Adrenal gland (tissue), 9 donors: ENCODE measurements at regions not wholly inside any gene's neighbourhood (a gene's known extent, or its start where the extent isn't known, plus 50 kb on each side); places are given as distances from the start of the nearest gene placed in this dataset.
A peak's percentile ranks its signal among the peaks of the same experiment; 100 is the strongest.

Source experiments
- DNase-seq, 7 donors: peaks; one replicate each; pipeline ENCODE4 v3.0.0-alpha.2; 2019 to 2020
- H3K27ac ChIP-seq, 5 donors: fragments of 200-600 bp; sonication (generic) in 4 of 5; 1 replicate in 3 of 5; 2 replicates in 2 of 5; pipeline versions ENCODE4 v1.5.1 to v1.8.0; 2016 to 2020; ENCODE audit warnings: mild to moderate bottlenecking in 1 of 5
- H3K27me3 ChIP-seq: fragments of 200-600 bp; 2 replicates; pipeline ENCODE4 v1.8.0; 2021
- H3K36me3 ChIP-seq, 2 donors: fragments of 200-600 bp; replicated peaks in 1 of 2; 1 replicate in 1 of 2; 2 replicates in 1 of 2; pipeline versions ENCODE4 v1.5.1 to v1.8.0; 2018 to 2022
- H3K4me1 ChIP-seq, 2 donors: fragments of 200-600 bp; replicated peaks in 1 of 2; 1 replicate in 1 of 2; 2 replicates in 1 of 2; pipeline versions ENCODE4 v1.5.1 to v1.8.0; 2018 to 2021
- H3K4me3 ChIP-seq, 4 donors: fragments of 200-600 bp; sonication (generic) in 3 of 4; one replicate each; pipeline ENCODE4 v1.5.1; 2016 to 2018
- H3K9me3 ChIP-seq, 3 donors: fragments of 200-600 bp; sonication (generic) in 1 of 3; replicated peaks in 1 of 3; 1 replicate in 2 of 3; 2 replicates in 1 of 3; pipeline versions ENCODE4 v1.5.1 to v1.8.0; 2016 to 2021
- CTCF ChIP-seq, 6 experiments: fragments of 450-650 bp in 4 of 6; fragments of 200-600 bp in 2 of 6; sonication (generic) in 1 of 6; IDR thresholded peaks; 1 replicate in 5 of 6; 2 replicates in 1 of 6; pipeline versions ENCODE4 v1.5.1 to v1.8.0; 2016 to 2021; ENCODE audit warnings: antibody characterized with exemption in 6 of 6, mild to moderate bottlenecking in 2 of 6, moderate library complexity in 1 of 6
- POLR2A ChIP-seq, 2 donors: fragments of 450-650 bp; IDR thresholded peaks; one replicate each; pipeline ENCODE4 v1.6.1; 2017; ENCODE audit warnings: antibody characterized with exemption in 2 of 2, mild to moderate bottlenecking in 2 of 2, moderate library complexity in 1 of 2
- WGBS, 4 donors: extraction: QIAGEN DNeasy Blood & Tissue Kit in 2 of 4; methylation state at CpG; one replicate each; pipeline versions ENCODE4 v1.1.5 to v1.1.7; 2013 to 2017; 5-methylcytosine and 5-hydroxymethylcytosine counted together
- intact Hi-C, 2 donors: fragments of 100-400 bp; cut with DNase I; formaldehyde crosslinking; loops; one replicate each; pipeline versions ENCODE4 v1.14.1 to v1.15.0; 2022 to 2023
- donor health status: healthy with polysubstance abuse.
- donor health status: Bipolar disorder and iron deficiency.
- donor health status: DM: yes; HTN: yes; CAD: no.
- donor health status: DM: no; HTN: no; CAD: no.
- donor health status: DM: no; HTN: no; CAD: no.

- no peaks in the 10 kb centered on the region for H3K36me3 ChIP-seq
- no peak for TF ChIP-seq CTCF (IDR thresholded peaks at IDR 0.05)
- H3K9me3 ChIP-seq, result no peaks in the 10 kb centered on the region
- no peaks in the 10 kb centered on the region for H3K27me3 ChIP-seq
- 83 to 92% (median 85%) methylated on average over 6 to 12 of the region's 12 CpGs for WGBS, 4 donors
- DNase-seq, result no peak
- intact Hi-C loops, result no loop called here
- H3K4me3 ChIP-seq, result no peak overlapping the region
- no peak overlapping the region for H3K27ac ChIP-seq
- peaks cover 0 to 5% of the 10 kb centered on the region in 2 donors for H3K4me1 ChIP-seq
These were observed 527.2 kb downstream of the TCERG1L start for GRCh38 chr10:130784326-130784725.

DNA sequence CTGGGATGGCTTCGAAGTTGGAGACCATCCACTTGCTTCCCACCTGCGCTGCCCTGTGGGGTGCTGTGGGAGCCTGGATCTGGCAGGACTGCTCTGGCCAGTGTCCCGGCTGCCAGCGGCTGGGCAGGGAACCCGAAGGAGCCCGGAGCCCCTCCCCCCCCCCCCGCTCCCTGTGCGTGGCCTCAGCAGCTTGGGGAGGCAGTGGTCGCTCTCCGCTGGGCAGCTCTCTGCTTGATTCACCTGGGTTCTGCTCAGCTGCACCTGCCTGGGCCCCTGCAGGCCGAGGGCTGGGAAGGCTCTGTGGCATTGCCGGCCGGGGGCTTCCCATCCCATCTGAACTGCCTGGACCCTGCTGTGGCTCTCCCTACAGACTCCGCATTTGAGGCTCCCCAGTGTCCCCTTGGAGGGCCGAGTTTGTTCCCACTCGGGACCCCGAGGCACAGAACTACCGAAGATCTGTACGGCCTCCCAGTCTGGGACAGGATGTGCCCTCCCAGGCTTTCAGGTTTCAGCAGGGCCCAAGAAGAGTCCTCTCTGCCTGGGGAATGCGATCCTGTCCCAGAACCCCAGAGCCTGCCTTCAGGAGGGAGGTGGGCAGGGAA, 525.1 kb downstream of the TCERG1L start:
- WGBS, 4 donors, result 78 to 87% (median 82%) methylated on average over 9 to 20 of the region's 20 CpGs; no CpG with 5 or more reads in 1 of the 4 donors

DNA sequence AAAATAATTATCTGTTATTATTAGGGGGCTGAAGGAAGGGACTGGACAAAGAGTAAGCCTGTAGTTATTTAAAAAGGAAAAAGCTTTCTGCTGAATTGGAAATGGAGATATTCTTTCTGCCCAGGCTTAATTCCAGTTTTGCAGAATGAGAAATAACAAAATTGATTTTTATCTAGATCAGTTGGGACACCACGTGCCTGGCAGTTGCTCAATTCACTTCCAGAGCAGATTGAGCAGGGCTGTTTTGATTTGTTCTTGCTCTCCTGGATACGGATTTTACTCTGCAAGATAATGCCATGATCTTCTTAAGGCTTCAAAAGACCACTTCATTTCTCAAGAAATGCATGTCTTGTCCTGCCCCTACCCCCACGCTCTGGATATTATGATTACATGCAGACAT, 524.3 kb downstream of the TCERG1L start:
- DNase-seq, result peak in 3 of 7 donors; percentile 35 to 66 (median 58)
- H3K9me3 ChIP-seq, result no peaks in the 10 kb centered on the region
- H3K27ac ChIP-seq, result no peak overlapping the region
- no peaks in the 10 kb centered on the region for H3K36me3 ChIP-seq
- H3K4me1 ChIP-seq, result peaks cover 0 to 5% of the 10 kb centered on the region in 2 donors
- TF ChIP-seq CTCF (IDR thresholded peaks at IDR 0.05) (no peak), POLR2A (IDR thresholded peaks at IDR 0.05) (no peak)
- intact Hi-C loops, result no loop called here
- no peaks in the 10 kb centered on the region for H3K27me3 ChIP-seq
- H3K4me3 ChIP-seq, result no peak overlapping the region
- 22 to 39% (median 31%) methylated on average over 3 of the region's 3 CpGs for WGBS, 4 donors

More for the DNA sequence above, 525.1 kb downstream of the TCERG1L start:
- no peak for DNase-seq
- Histone ChIP-seq H3K9me3 (no peaks in the 10 kb centered on the region), H3K4me1 (peaks cover 0 to 5% of the 10 kb centered on the region in 2 donors), H3K27ac (no peak overlapping the region), H3K36me3 (no peaks in the 10 kb centered on the region), H3K27me3 (no peaks in the 10 kb centered on the region), H3K4me3 (no peak overlapping the region)
- intact Hi-C loops, result no loop called here
- TF ChIP-seq POLR2A (IDR thresholded peaks at IDR 0.05), result peak in 1 of 2 donors; percentile 7
- no peak for TF ChIP-seq CTCF (IDR thresholded peaks at IDR 0.05)

- no peaks in the 10 kb centered on the region for H3K27me3 ChIP-seq
- intact Hi-C loops, result no loop called here
- no peak overlapping the region for H3K4me3 ChIP-seq
- no peak overlapping the region for H3K27ac ChIP-seq
- TF ChIP-seq POLR2A (IDR thresholded peaks at IDR 0.05) (no peak), CTCF (IDR thresholded peaks at IDR 0.05) (no peak)
- DNase-seq, result no peak
- 30 to 88% (median 55%) methylated on average over 1 to 4 of the region's 4 CpGs for WGBS, 4 donors
- H3K36me3 ChIP-seq, result no peaks in the 10 kb centered on the region
- peaks cover 0 to 5% of the 10 kb centered on the region in 2 donors for H3K4me1 ChIP-seq
- H3K9me3 ChIP-seq, result no peaks in the 10 kb centered on the region
These were observed 523.7 kb downstream of the TCERG1L start for GRCh38 chr10:130787821-130788220.
